Endothelial cell of umbilical vein (primary cell): ENCODE measurements at regions not wholly inside any gene's neighbourhood (a gene's known extent, or its start where the extent isn't known, plus 50 kb on each side); places are given as distances from the start of the nearest gene placed in this dataset.

Experiments used
- BruUV-seq: library from RNA; stranded (reverse); fragments of 400-500 nt; replicated peaks from 2 replicates; lab custom pipeline; 2021; lab: Mats Ljungman, UMichigan
- CTCF ChIA-PET: fragments of 300-600, 350-600 bp; sonication (Branson Sonifier 250); formaldehyde crosslinking; loops from one replicate; lab custom pipeline; 2021; ENCODE audit warnings: antibody characterized with exemption, inconsistent platforms; lab: Charles Lee
- POLR2A ChIA-PET: fragments of 300-600, 350-600 bp; sonication (Branson Sonifier 250); formaldehyde crosslinking; loops from one replicate; lab custom pipeline; 2021; ENCODE audit warnings: antibody characterized with exemption, inconsistent platforms; lab: Charles Lee
- DNase-seq: peaks from one replicate; pipeline ENCODE4 v3.0.0-alpha.2; 2011; ENCODE audit warnings: low read depth, low spot score
- FAIRE-seq: peaks from 2 replicates; lab custom pipeline; 2011; peaks lifted over from hg19 to GRCh38; lab: Jason Lieb, UNC
- H2AFZ ChIP-seq: 2 replicates; pipeline ENCODE4 v1.6.0; 2012; ENCODE audit warnings: low read depth, low read length, control low read depth, inconsistent platforms
- H3K27ac ChIP-seq: 2 replicates; pipeline ENCODE4 v1.5.1; 2011; ENCODE audit warnings: low read depth, mild to moderate bottlenecking, control low read depth, low read length, moderate library complexity; ENCODE audit not compliant: insufficient read depth
- H3K27me3 ChIP-seq, 2 experiments: 2 replicates each; pipeline versions ENCODE4 v1.6.0 to v1.6.1; 2011; ENCODE audit warnings: low read length in 2 of 2, mixed read lengths in 1 of 2; ENCODE audit not compliant: control insufficient read depth in 2 of 2, insufficient read depth in 2 of 2
- H3K36me3 ChIP-seq, 2 experiments: 2 replicates in 1 of 2; 3 replicates in 1 of 2; pipeline ENCODE4 v1.5.1; 2011; ENCODE audit warnings: low read length in 2 of 2, mild to moderate bottlenecking in 1 of 2, moderate library complexity in 1 of 2; ENCODE audit not compliant: control insufficient read depth in 2 of 2, insufficient read depth in 2 of 2; ENCODE audit errors: extremely low read depth in 1 of 2
- H3K4me1 ChIP-seq: 3 replicates; pipeline ENCODE4 v1.5.1; 2011; ENCODE audit warnings: mild to moderate bottlenecking, low read length; ENCODE audit not compliant: control insufficient read depth, insufficient read depth; ENCODE audit errors: extremely low read depth
- H3K4me2 ChIP-seq: 2 replicates; pipeline ENCODE4 v1.6.1; 2011; ENCODE audit warnings: low read length, control low read depth, mixed read lengths; ENCODE audit not compliant: insufficient read depth
- H3K4me3 ChIP-seq, 3 experiments: fragments of 200-600 bp in 1 of 3; sonication (generic), shearing (Covaris generic) in 1 of 3; replicated peaks in 1 of 3; 2 replicates each; pipeline ENCODE4 v1.5.1; 2011 to 2016; ENCODE audit warnings: control low read depth in 3 of 3, low read length in 3 of 3, mild to moderate bottlenecking in 2 of 3, inconsistent platforms in 1 of 3, low read depth in 1 of 3, moderate library complexity in 1 of 3; ENCODE audit not compliant: insufficient read depth in 1 of 3
- H3K79me2 ChIP-seq: 2 replicates; pipeline ENCODE4 v1.6.0; 2012; ENCODE audit warnings: low read length, inconsistent platforms; ENCODE audit not compliant: control insufficient read depth, insufficient read depth
- H3K9ac ChIP-seq: replicated peaks from 2 replicates; pipeline ENCODE3; 2011; ENCODE audit warnings: low read length, control low read depth; ENCODE audit not compliant: insufficient read depth; ENCODE audit errors: extremely low read depth
- H3K9me1 ChIP-seq: replicated peaks from 3 replicates; pipeline ENCODE4 v1.6.0; 2011; ENCODE audit warnings: mild to moderate bottlenecking, low read length; ENCODE audit not compliant: control insufficient read depth, insufficient read depth; ENCODE audit errors: extremely low read depth
- H3K9me3 ChIP-seq: replicated peaks from 2 replicates; pipeline ENCODE4 v1.5.1; 2012; ENCODE audit warnings: low read length, inconsistent platforms; ENCODE audit not compliant: control insufficient read depth, insufficient read depth
- H4K20me1 ChIP-seq: replicated peaks from 2 replicates; pipeline ENCODE3; 2011; ENCODE audit warnings: mild to moderate bottlenecking, low read length; ENCODE audit not compliant: control insufficient read depth, insufficient read depth; ENCODE audit errors: extremely low read depth
- EZH2 ChIP-seq: IDR thresholded peaks from 2 replicates; pipeline ENCODE4 v1.6.1; 2012; ENCODE audit warnings: borderline replicate concordance, low read depth, mild to moderate bottlenecking, moderate library complexity, low read length, inconsistent platforms; ENCODE audit not compliant: severe bottlenecking
- FOS ChIP-seq: IDR thresholded peaks from 2 replicates; pipeline ENCODE4 v1.6.1; 2011; ENCODE audit warnings: mild to moderate bottlenecking, low read length, moderate library complexity, borderline replicate concordance; ENCODE audit not compliant: insufficient read depth
- GATA2 ChIP-seq: IDR thresholded peaks from 2 replicates; pipeline ENCODE4 v1.7.0; 2011; ENCODE audit warnings: low read depth, mild to moderate bottlenecking, moderate library complexity, mixed read lengths, low read length; ENCODE audit not compliant: insufficient read length, insufficient read depth
- JUN ChIP-seq: IDR thresholded peaks from 2 replicates; pipeline ENCODE4 v1.6.1; 2011; ENCODE audit warnings: borderline replicate concordance, low read depth; ENCODE audit not compliant: insufficient read length, insufficient read depth
- MYC ChIP-seq: IDR thresholded peaks from one replicate; pipeline ENCODE4 v1.6.1; 2011; ENCODE audit warnings: mild to moderate bottlenecking, low read depth, low read length
- POLR2A ChIP-seq: IDR thresholded peaks from 2 replicates; pipeline ENCODE4 v1.6.1; 2012; ENCODE audit warnings: low read depth, mild to moderate bottlenecking, control low read depth, low read length
- POLR2AphosphoS5 ChIP-seq: IDR thresholded peaks from 2 replicates; pipeline ENCODE4 v1.6.1; 2012; ENCODE audit warnings: low read depth, mild to moderate bottlenecking, control low read depth, low read length, moderate library complexity; ENCODE audit not compliant: insufficient read depth
- dilution Hi-C: fragments of 300-500 bp; cut with MboI; formaldehyde crosslinking; loops from one replicate; pipeline ENCODE4 v1.15.0; 2019; ENCODE audit warnings: low sequenced_read_pairs; ENCODE audit not compliant: extremely low pct_ligation_motif_present
- intact Hi-C: fragments of 100-400 bp; cut with micrococcal nuclease; formaldehyde crosslinking; loops from one replicate; pipeline ENCODE4 v1.10.0; 2022
- TF ChIP-seq, protein P1 (sequence below), 2 donors: IDR thresholded peaks; 1 replicate in 1 of 2; 2 replicates in 1 of 2; pipeline ENCODE4 v1.5.1; 2011; ENCODE audit warnings: low read length in 2 of 2, mild to moderate bottlenecking in 2 of 2, moderate library complexity in 2 of 2, control low read depth in 1 of 2, inconsistent platforms in 1 of 2, low read depth in 1 of 2; ENCODE audit not compliant: insufficient read depth in 1 of 2; ENCODE audit errors: extremely low read depth in 1 of 2
- TF ChIP-seq, protein P2 (sequence below): IDR thresholded peaks from 2 replicates; pipeline ENCODE4 v1.6.1; 2011; ENCODE audit not compliant: insufficient read depth, insufficient read length

DNA sequence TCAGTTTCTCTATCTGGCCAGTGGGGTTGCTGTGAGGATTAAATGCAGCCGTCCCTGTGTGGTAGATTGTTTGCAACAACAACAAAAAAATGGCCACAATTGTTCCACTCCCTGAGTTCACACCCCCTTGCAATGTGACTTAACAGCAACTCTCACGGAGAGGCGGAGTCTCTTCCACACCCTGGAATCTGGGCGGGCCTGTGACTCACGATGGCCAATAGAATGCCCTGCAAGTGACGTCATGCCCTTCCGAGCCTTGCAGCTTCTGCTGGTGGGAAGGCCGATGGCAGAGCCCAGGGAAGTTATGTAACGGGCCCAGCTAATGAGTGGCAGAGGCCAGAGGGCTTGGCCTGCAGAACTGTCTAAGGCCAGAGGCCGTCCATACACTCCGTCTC is 87.9 kb downstream of the RIPK4 start:
- no peak overlapping the region for H3K4me3 ChIP-seq
- DNase-seq (peak; percentile 83), FAIRE-seq (peak; percentile 87)
- TF ChIP-seq JUN: peak; percentile 83
- TF ChIP-seq GATA2: no peak
- BruUV-seq: no TSS peak
- no peaks in the 10 kb centered on the region for H3K9me1 ChIP-seq
- H3K4me2 ChIP-seq: no peak overlapping the region
- H3K27me3 ChIP-seq: no peaks in the 10 kb centered on the region
- peak overlapping the region; percentile 5 for H2AFZ ChIP-seq
- no peaks in the 10 kb centered on the region for H3K9me3 ChIP-seq
- POLR2A ChIA-PET: no interaction called here
- H3K36me3 ChIP-seq: no peaks in the 10 kb centered on the region
- no peak overlapping the region for H3K9ac ChIP-seq
- H3K79me2 ChIP-seq: no peaks in the 10 kb centered on the region
- CTCF ChIA-PET: interaction anchor here (1.4 kb wide), 1 partner anchor 66 kb away, joined by 3 read pairs; no protein-coding TSS in a partner anchor
- H3K4me1 ChIP-seq: no peaks in the 10 kb centered on the region
- intact Hi-C loops (no loop called here), dilution Hi-C loops (no loop called here)
- no peaks in the 10 kb centered on the region for H4K20me1 ChIP-seq
- no peak overlapping the region for H3K27ac ChIP-seq

DNA sequence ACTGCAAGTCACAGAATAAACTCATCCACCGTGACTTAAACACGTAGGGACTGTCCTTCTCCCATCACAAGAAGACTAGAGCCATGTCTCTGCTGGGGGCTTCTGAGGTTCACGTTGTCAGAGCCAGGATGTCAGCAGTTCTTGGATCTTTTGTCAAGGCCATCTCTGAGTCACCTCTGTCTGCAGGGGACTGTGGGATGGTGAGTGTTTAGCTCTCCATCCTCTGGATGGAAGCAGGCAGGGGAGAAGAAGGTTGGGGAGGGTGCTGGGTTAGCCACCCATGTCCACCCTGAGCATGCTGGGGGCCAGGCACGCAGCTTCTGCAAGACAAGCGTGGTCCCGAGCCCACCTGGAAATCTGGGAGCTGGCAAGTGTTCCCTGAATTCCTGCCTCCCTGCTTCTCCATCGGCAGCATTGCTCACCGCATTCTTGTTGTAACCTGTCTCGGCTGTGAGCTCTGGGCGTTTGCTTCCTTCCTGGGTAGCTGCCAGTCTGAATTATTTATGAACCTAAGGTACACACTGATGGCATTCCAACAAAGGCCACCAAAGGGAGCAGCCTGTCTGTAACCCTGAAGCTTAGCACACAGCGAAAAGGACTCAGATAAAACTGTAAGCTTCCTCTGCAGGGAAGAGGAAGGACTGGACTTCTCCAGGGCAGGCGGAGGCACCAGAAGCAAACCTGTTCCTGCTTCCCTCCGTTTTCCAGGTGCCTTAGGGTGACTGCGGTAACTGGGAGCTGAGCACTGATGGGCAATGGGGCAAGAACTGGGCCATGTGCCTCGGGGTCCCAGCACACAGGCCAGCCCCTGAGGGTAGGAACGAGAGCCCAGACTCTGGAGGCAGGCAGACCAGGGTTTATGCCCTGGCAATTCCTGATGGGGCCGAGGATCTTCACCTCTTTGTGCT is 88.6 kb downstream of the RIPK4 start:
- H3K27me3 ChIP-seq: no peaks in the 10 kb centered on the region
- DNase-seq (no peak), FAIRE-seq (no peak)
- H4K20me1 ChIP-seq: no peaks in the 10 kb centered on the region
- no peaks in the 10 kb centered on the region for H3K79me2 ChIP-seq
- no peaks in the 10 kb centered on the region for H3K4me1 ChIP-seq
- no peaks in the 10 kb centered on the region for H3K9me3 ChIP-seq
- no peak overlapping the region for H3K9ac ChIP-seq
- POLR2A ChIA-PET: no interaction called here
- no peak for TF ChIP-seq FOS
- TF ChIP-seq POLR2A: no peak
- no peak for TF ChIP-seq GATA2
- no peak for TF ChIP-seq JUN
- TF ChIP-seq, protein P1, sequence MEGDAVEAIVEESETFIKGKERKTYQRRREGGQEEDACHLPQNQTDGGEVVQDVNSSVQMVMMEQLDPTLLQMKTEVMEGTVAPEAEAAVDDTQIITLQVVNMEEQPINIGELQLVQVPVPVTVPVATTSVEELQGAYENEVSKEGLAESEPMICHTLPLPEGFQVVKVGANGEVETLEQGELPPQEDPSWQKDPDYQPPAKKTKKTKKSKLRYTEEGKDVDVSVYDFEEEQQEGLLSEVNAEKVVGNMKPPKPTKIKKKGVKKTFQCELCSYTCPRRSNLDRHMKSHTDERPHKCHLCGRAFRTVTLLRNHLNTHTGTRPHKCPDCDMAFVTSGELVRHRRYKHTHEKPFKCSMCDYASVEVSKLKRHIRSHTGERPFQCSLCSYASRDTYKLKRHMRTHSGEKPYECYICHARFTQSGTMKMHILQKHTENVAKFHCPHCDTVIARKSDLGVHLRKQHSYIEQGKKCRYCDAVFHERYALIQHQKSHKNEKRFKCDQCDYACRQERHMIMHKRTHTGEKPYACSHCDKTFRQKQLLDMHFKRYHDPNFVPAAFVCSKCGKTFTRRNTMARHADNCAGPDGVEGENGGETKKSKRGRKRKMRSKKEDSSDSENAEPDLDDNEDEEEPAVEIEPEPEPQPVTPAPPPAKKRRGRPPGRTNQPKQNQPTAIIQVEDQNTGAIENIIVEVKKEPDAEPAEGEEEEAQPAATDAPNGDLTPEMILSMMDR (IDR thresholded peaks at IDR 0.05; ENCODE audit: extremely low read depth in 1 of 2, insufficient read depth in 1 of 2, low read depth in 1 of 2, low read length in 2 of 2): no peak
- TF ChIP-seq EZH2: no peak
- TF ChIP-seq MYC: no peak
- TF ChIP-seq, protein P2, sequence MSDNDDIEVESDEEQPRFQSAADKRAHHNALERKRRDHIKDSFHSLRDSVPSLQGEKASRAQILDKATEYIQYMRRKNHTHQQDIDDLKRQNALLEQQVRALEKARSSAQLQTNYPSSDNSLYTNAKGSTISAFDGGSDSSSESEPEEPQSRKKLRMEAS: no peak
- no peak for TF ChIP-seq POLR2AphosphoS5
- no peak overlapping the region for H3K27ac ChIP-seq
- no peak overlapping the region for H3K4me2 ChIP-seq
- intact Hi-C loops: no loop called here
- no TSS peak for BruUV-seq
- no peak overlapping the region for H3K4me3 ChIP-seq
- H3K36me3 ChIP-seq: no peaks in the 10 kb centered on the region
- dilution Hi-C loops: no loop called here
- CTCF ChIA-PET: interaction anchor here (1.4 kb wide), 1 partner anchor 66 kb away, joined by 3 read pairs; no protein-coding TSS in a partner anchor
- no peaks in the 10 kb centered on the region for H3K9me1 ChIP-seq
- H2AFZ ChIP-seq: peak overlapping the region; percentile 5
